DMS153 treated with DMSO at 0.1 percent for 48 hours (cell line): ENCODE measurements at regions not wholly inside any gene's neighbourhood (a gene's known extent, or its start where the extent isn't known, plus 50 kb on each side); places are given as distances from the start of the nearest gene placed in this dataset.
"Not testable (repeated sequence)": the region's sequence is repeated elsewhere in the genome, so short reads cannot be mapped to it uniquely, and the experiment has no call there.

ENCODE experiments used
- DNase-seq: peaks from one replicate; lab custom pipeline; 2025; ENCODE audit not compliant: unreplicated experiment; lab: John Stamatoyannopoulos, UW

- no peak for DNase-seq
Measured at GRCh38 chr6:90463359-90463758, 123.5 kb downstream of the MAP3K7 start.

- no peak for DNase-seq
Measured at GRCh38 chr6:90462102-90462501, 124.8 kb downstream of the MAP3K7 start.

GRCh38 chr6:90461383-90461782 lies 125.5 kb downstream of the MAP3K7 start:
- no peak for DNase-seq

- no peak for DNase-seq
Measured at GRCh38 chr6:90460051-90460450, 126.8 kb downstream of the MAP3K7 start.

GRCh38 chr6:90459225-90459758 lies 127.6 kb downstream of the MAP3K7 start:
- DNase-seq = no peak

- DNase-seq = no peak
Measured at GRCh38 chr6:90458353-90459224, 128.3 kb downstream of the MAP3K7 start.

GRCh38 chr6:90457867-90458259 lies 129.0 kb downstream of the MAP3K7 start:
- DNase-seq = no peak

- not testable (repeated sequence) for DNase-seq
Measured at GRCh38 chr6:90456997-90457866, 129.6 kb downstream of the MAP3K7 start.

GRCh38 chr6:90456001-90456400 lies 130.9 kb downstream of the MAP3K7 start:
- DNase-seq = no peak

- no peak for DNase-seq
Measured at GRCh38 chr6:90454836-90455427, 131.9 kb downstream of the MAP3K7 start.

GRCh38 chr6:90450268-90450953 lies 136.5 kb downstream of the MAP3K7 start:
- no peak for DNase-seq

- no peak for DNase-seq
Measured at GRCh38 chr6:90449311-90449710, 137.6 kb downstream of the MAP3K7 start.

- DNase-seq = no peak
Measured at GRCh38 chr6:90448836-90449235, 138.0 kb downstream of the MAP3K7 start.

- DNase-seq = no peak
Measured at GRCh38 chr6:90446164-90446563, 140.7 kb downstream of the MAP3K7 start.

GRCh38 chr6:90445533-90446108 lies 141.3 kb downstream of the MAP3K7 start:
- no peak for DNase-seq

- no peak for DNase-seq
Measured at GRCh38 chr6:90444160-90444714, 142.6 kb downstream of the MAP3K7 start.

GRCh38 chr6:90442366-90442765 lies 144.5 kb downstream of the MAP3K7 start:
- no peak for DNase-seq

- DNase-seq = no peak
Measured at GRCh38 chr6:90440586-90441283, 144.1 kb upstream of the BACH2 start.

GRCh38 chr6:90439586-90439985 lies 142.9 kb upstream of the BACH2 start:
- DNase-seq = no peak
